T-helper 22 cell (primary cell): ENCODE measurements at regions not wholly inside any gene's neighbourhood (a gene's known extent, or its start where the extent isn't known, plus 50 kb on each side); places are given as distances from the start of the nearest gene placed in this dataset.
"Not testable (repeated sequence)": the region's sequence is repeated elsewhere in the genome, so short reads cannot be mapped to it uniquely, and the experiment has no call there.

ENCODE experiments used
- DNase-seq: peaks from one replicate; pipeline ENCODE4 v3.0.0-alpha.2; 2020; ENCODE audit warnings: low read depth

- DNase-seq = not testable (repeated sequence)
These were observed 59.6 kb upstream of the DMRTB1 start for GRCh38 chr1:53399370-53400133.

- DNase-seq = no peak
These were observed 58.2 kb upstream of the DMRTB1 start for GRCh38 chr1:53400761-53401674.

- DNase-seq = no peak
These were observed 57.1 kb upstream of the DMRTB1 start for GRCh38 chr1:53401813-53402745.

GRCh38 chr1:53402891-53403655 lies 56.1 kb upstream of the DMRTB1 start:
- DNase-seq = no peak

GRCh38 chr1:53405737-53406136 lies 53.5 kb upstream of the DMRTB1 start:
- no peak for DNase-seq

- no peak for DNase-seq
These were observed 52.5 kb upstream of the DMRTB1 start for GRCh38 chr1:53406551-53407235.

- no peak for DNase-seq
These were observed 51.0 kb upstream of the DMRTB1 start for GRCh38 chr1:53408013-53408754.

GRCh38 chr1:53408755-53409129 lies 50.5 kb upstream of the DMRTB1 start:
- no peak for DNase-seq

GRCh38 chr1:53409233-53409632 lies 50.0 kb upstream of the DMRTB1 start:
- no peak for DNase-seq
